ENCODE measurements at regions not wholly inside any gene's neighbourhood (a gene's known extent, or its start where the extent isn't known, plus 50 kb on each side); places are given as distances from the start of the nearest gene placed in this dataset.
A peak's percentile ranks its signal among the peaks of the same experiment; 100 is the strongest.

GRCh38 chr3:66789580-66790237 is 208.4 kb upstream of the KBTBD8 start:
- H3K18ac ChIP-seq (ENCODE audit: low read depth in 1 of 2, low read length in 2 of 2) = peak overlapping the region in 1 of 2 experiments; percentile 18
- H3K9me3 ChIP-seq (ENCODE audit: control insufficient read depth, low read length) = no peaks in the 10 kb centered on the region
- H3K4me1 ChIP-seq (ENCODE audit: control insufficient read depth, insufficient read depth, low read depth, low read length) = no peaks in the 10 kb centered on the region
- H3K4ac ChIP-seq (ENCODE audit: low read depth in 1 of 2, low read length in 2 of 2) = no peak overlapping the region
- H3K23ac ChIP-seq (ENCODE audit: low read length in 2 of 2) = no peak overlapping the region
- H3K36me3 ChIP-seq (ENCODE audit: control insufficient read depth in 1 of 2, insufficient read depth in 2 of 2, low read depth in 1 of 2, low read length in 2 of 2) = no peaks in the 10 kb centered on the region
- peak overlapping the region; percentile 37 for H4K8ac ChIP-seq (ENCODE audit: low read length)
- H2BK5ac ChIP-seq (ENCODE audit: low read depth, low read length, poor library complexity, severe bottlenecking) = no peak overlapping the region
- H3K14ac ChIP-seq (ENCODE audit: low read length in 2 of 2) = no peak overlapping the region
- H3K4me3 ChIP-seq (ENCODE audit: insufficient read depth in 1 of 2, low read depth in 1 of 2, low read length in 2 of 2) = no peak overlapping the region
- H2BK120ac ChIP-seq (ENCODE audit: low read depth, low read length) = no peak overlapping the region
- WGBS = 73% methylated on average over 5 of the region's 5 CpGs
- no peak overlapping the region for H3K4me2 ChIP-seq (ENCODE audit: low read length, poor library complexity, severe bottlenecking)
- H2BK12ac ChIP-seq (ENCODE audit: low read length in 2 of 2) = no peak overlapping the region
- H3K79me1 ChIP-seq (replicated peaks; ENCODE audit: low read length, poor library complexity, severe bottlenecking) = no peaks in the 10 kb centered on the region
- H4K91ac ChIP-seq (ENCODE audit: low read length) = no peak overlapping the region
- no peak overlapping the region for H3K9ac ChIP-seq (ENCODE audit: low read length)
- no peak overlapping the region for H2AFZ ChIP-seq (ENCODE audit: low read depth, low read length)
- H2BK15ac ChIP-seq (ENCODE audit: low read depth, poor library complexity, severe bottlenecking) = no peak overlapping the region
- no peak overlapping the region for H3K27ac ChIP-seq (ENCODE audit: low read length, poor library complexity, severe bottlenecking)
- H2AK5ac ChIP-seq (ENCODE audit: low read length, severe bottlenecking) = no peak overlapping the region
- no peak for DNase-seq
- no peaks in the 10 kb centered on the region for H3K27me3 ChIP-seq (ENCODE audit: control insufficient read depth in 1 of 2, insufficient read depth in 1 of 2, low read length in 2 of 2)

- H3K27ac ChIP-seq (ENCODE audit: low read length, poor library complexity, severe bottlenecking) = no peak overlapping the region
- no peaks in the 10 kb centered on the region for H3K36me3 ChIP-seq (ENCODE audit: control insufficient read depth in 1 of 2, insufficient read depth in 2 of 2, low read depth in 1 of 2, low read length in 2 of 2)
- H2BK15ac ChIP-seq (ENCODE audit: low read depth, poor library complexity, severe bottlenecking) = no peak overlapping the region
- no peak overlapping the region for H4K91ac ChIP-seq (ENCODE audit: low read length)
- no peak overlapping the region for H3K18ac ChIP-seq (ENCODE audit: low read depth in 1 of 2, low read length in 2 of 2)
- H3K79me1 ChIP-seq (replicated peaks; ENCODE audit: low read length, poor library complexity, severe bottlenecking) = no peaks in the 10 kb centered on the region
- H2BK5ac ChIP-seq (ENCODE audit: low read depth, low read length, poor library complexity, severe bottlenecking) = no peak overlapping the region
- H3K14ac ChIP-seq (ENCODE audit: low read length in 2 of 2) = no peak overlapping the region
- H2AFZ ChIP-seq (ENCODE audit: low read depth, low read length) = no peak overlapping the region
- no peak overlapping the region for H3K9ac ChIP-seq (ENCODE audit: low read length)
- peaks cover 5% of the 10 kb centered on the region for H3K4me1 ChIP-seq (ENCODE audit: control insufficient read depth, insufficient read depth, low read depth, low read length)
- no peak overlapping the region for H2AK5ac ChIP-seq (ENCODE audit: low read length, severe bottlenecking)
- DNase-seq = no peak
- H2BK12ac ChIP-seq (ENCODE audit: low read length in 2 of 2) = no peak overlapping the region
- H3K9me3 ChIP-seq (ENCODE audit: control insufficient read depth, low read length) = peaks cover 8% of the 10 kb centered on the region
- H3K4ac ChIP-seq (ENCODE audit: low read depth in 1 of 2, low read length in 2 of 2) = no peak overlapping the region
- no peaks in the 10 kb centered on the region for H3K27me3 ChIP-seq (ENCODE audit: control insufficient read depth in 1 of 2, insufficient read depth in 1 of 2, low read length in 2 of 2)
- no peak overlapping the region for H4K8ac ChIP-seq (ENCODE audit: low read length)
- no peak overlapping the region for H2BK120ac ChIP-seq (ENCODE audit: low read depth, low read length)
- no peak overlapping the region for H3K23ac ChIP-seq (ENCODE audit: low read length in 2 of 2)
- no peak overlapping the region for H3K4me2 ChIP-seq (ENCODE audit: low read length, poor library complexity, severe bottlenecking)
- H3K4me3 ChIP-seq (ENCODE audit: insufficient read depth in 1 of 2, low read depth in 1 of 2, low read length in 2 of 2) = no peak overlapping the region
These were observed 206.0 kb upstream of the KBTBD8 start for GRCh38 chr3:66792086-66792485.

- H2BK120ac ChIP-seq (ENCODE audit: low read depth, low read length) = no peak overlapping the region
- DNase-seq = no peak
- H3K14ac ChIP-seq (ENCODE audit: low read length in 2 of 2) = no peak overlapping the region
- no peaks in the 10 kb centered on the region for H3K79me1 ChIP-seq (replicated peaks; ENCODE audit: low read length, poor library complexity, severe bottlenecking)
- H3K4me2 ChIP-seq (ENCODE audit: low read length, poor library complexity, severe bottlenecking) = no peak overlapping the region
- H2AK5ac ChIP-seq (ENCODE audit: low read length, severe bottlenecking) = no peak overlapping the region
- 35% methylated on average over 3 of the region's 4 CpGs for WGBS
- H2BK5ac ChIP-seq (ENCODE audit: low read depth, low read length, poor library complexity, severe bottlenecking) = no peak overlapping the region
- no peak overlapping the region for H2BK12ac ChIP-seq (ENCODE audit: low read length in 2 of 2)
- no peak overlapping the region for H3K18ac ChIP-seq (ENCODE audit: low read depth in 1 of 2, low read length in 2 of 2)
- no peak overlapping the region for H4K8ac ChIP-seq (ENCODE audit: low read length)
- H2AFZ ChIP-seq (ENCODE audit: low read depth, low read length) = no peak overlapping the region
- H3K23ac ChIP-seq (ENCODE audit: low read length in 2 of 2) = no peak overlapping the region
- H3K4me1 ChIP-seq (ENCODE audit: control insufficient read depth, insufficient read depth, low read depth, low read length) = peaks cover 8% of the 10 kb centered on the region
- H3K27me3 ChIP-seq (ENCODE audit: control insufficient read depth in 1 of 2, insufficient read depth in 1 of 2, low read length in 2 of 2) = no peaks in the 10 kb centered on the region
- H4K91ac ChIP-seq (ENCODE audit: low read length) = no peak overlapping the region
- no peak overlapping the region for H2BK15ac ChIP-seq (ENCODE audit: low read depth, poor library complexity, severe bottlenecking)
- H3K4me3 ChIP-seq (ENCODE audit: insufficient read depth in 1 of 2, low read depth in 1 of 2, low read length in 2 of 2) = peak overlapping the region in 1 of 2 experiments; percentile 33
- no peaks in the 10 kb centered on the region for H3K36me3 ChIP-seq (ENCODE audit: control insufficient read depth in 1 of 2, insufficient read depth in 2 of 2, low read depth in 1 of 2, low read length in 2 of 2)
- no peak overlapping the region for H3K27ac ChIP-seq (ENCODE audit: low read length, poor library complexity, severe bottlenecking)
- H3K9me3 ChIP-seq (ENCODE audit: control insufficient read depth, low read length) = peaks cover 8% of the 10 kb centered on the region
- no peak overlapping the region for H3K4ac ChIP-seq (ENCODE audit: low read depth in 1 of 2, low read length in 2 of 2)
- peak overlapping the region; percentile 34 for H3K9ac ChIP-seq (ENCODE audit: low read length)
These were observed 202.7 kb upstream of the KBTBD8 start for GRCh38 chr3:66795365-66795764.

- Histone ChIP-seq H3K9me3 (ENCODE audit: control insufficient read depth, low read length) (peaks cover 8% of the 10 kb centered on the region), H2BK12ac (ENCODE audit: low read length in 2 of 2) (no peak overlapping the region), H2BK120ac (ENCODE audit: low read depth, low read length) (no peak overlapping the region), H2AFZ (ENCODE audit: low read depth, low read length) (no peak overlapping the region), H4K8ac (ENCODE audit: low read length) (no peak overlapping the region), H2BK15ac (ENCODE audit: low read depth, poor library complexity, severe bottlenecking) (no peak overlapping the region), H3K79me1 (replicated peaks; ENCODE audit: low read length, poor library complexity, severe bottlenecking) (no peaks in the 10 kb centered on the region), H3K9ac (ENCODE audit: low read length) (no peak overlapping the region), H3K27me3 (ENCODE audit: control insufficient read depth in 1 of 2, insufficient read depth in 1 of 2, low read length in 2 of 2) (no peaks in the 10 kb centered on the region), H3K18ac (ENCODE audit: low read depth in 1 of 2, low read length in 2 of 2) (no peak overlapping the region), H3K36me3 (ENCODE audit: control insufficient read depth in 1 of 2, insufficient read depth in 2 of 2, low read depth in 1 of 2, low read length in 2 of 2) (no peaks in the 10 kb centered on the region), H3K4me1 (ENCODE audit: control insufficient read depth, insufficient read depth, low read depth, low read length) (peaks cover 8% of the 10 kb centered on the region), H3K4ac (ENCODE audit: low read depth in 1 of 2, low read length in 2 of 2) (no peak overlapping the region), H3K4me3 (ENCODE audit: insufficient read depth in 1 of 2, low read depth in 1 of 2, low read length in 2 of 2) (peak overlapping the region in 1 of 2 experiments; percentile 33), H3K27ac (ENCODE audit: low read length, poor library complexity, severe bottlenecking) (no peak overlapping the region), H2AK5ac (ENCODE audit: low read length, severe bottlenecking) (no peak overlapping the region), H3K4me2 (ENCODE audit: low read length, poor library complexity, severe bottlenecking) (no peak overlapping the region), H2BK5ac (ENCODE audit: low read depth, low read length, poor library complexity, severe bottlenecking) (no peak overlapping the region), H3K23ac (ENCODE audit: low read length in 2 of 2) (no peak overlapping the region), H3K14ac (ENCODE audit: low read length in 2 of 2) (no peak overlapping the region), H4K91ac (ENCODE audit: low read length) (no peak overlapping the region)
- DNase-seq = no peak
- no CpG with 5 or more reads among the region's 1 CpG for WGBS
These were observed 201.8 kb upstream of the KBTBD8 start for GRCh38 chr3:66796343-66796742.
